ENCODE measurements at regions not wholly inside any gene's neighbourhood (a gene's known extent, or its start where the extent isn't known, plus 50 kb on each side); places are given as distances from the start of the nearest gene placed in this dataset.

- no peak for TF ChIP-seq CTCF (IDR thresholded peaks at IDR 0.05)
- no peak for TF ChIP-seq POLR2AphosphoS5 (IDR thresholded peaks at IDR 0.05)
- TF ChIP-seq POLR2A (IDR thresholded peaks at IDR 0.05): no peak
- TF ChIP-seq EP300 (IDR thresholded peaks at IDR 0.05): no peak
Observed at GRCh38 chr14:48568688-48569087, 893.3 kb upstream of the MDGA2 start.

Data from upper lobe of left lung (tissue), 4 donors.